ENCODE measurements at regions not wholly inside any gene's neighbourhood (a gene's known extent, or its start where the extent isn't known, plus 50 kb on each side); places are given as distances from the start of the nearest gene placed in this dataset.

DNA sequence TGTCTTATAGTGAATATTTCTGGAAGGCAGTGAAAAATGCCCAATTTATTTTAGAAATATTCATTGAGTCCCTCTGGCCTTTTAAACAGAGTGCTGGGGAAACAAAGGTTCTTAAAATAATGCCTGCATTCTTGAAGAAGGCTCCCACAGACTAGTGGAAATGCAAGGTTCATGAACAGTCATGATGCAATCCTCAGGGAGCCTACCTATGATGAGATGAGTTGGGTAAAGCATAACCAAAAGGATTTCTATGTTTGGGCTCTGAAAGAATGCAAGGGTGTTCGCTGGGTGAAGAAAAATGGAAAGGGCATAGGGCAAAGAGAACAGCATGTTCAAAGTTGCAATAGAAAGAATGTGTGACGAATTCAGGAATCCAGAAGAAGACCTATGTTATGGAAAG lies 214.5 kb upstream of the MAF start:
- Histone ChIP-seq H3K4me3 (no peak overlapping the region), H3K4me1 (replicated peaks; ENCODE audit: insufficient read depth) (no peaks in the 10 kb centered on the region), H3F3A (ENCODE audit: insufficient read depth, low read depth) (no peaks in the 10 kb centered on the region), H2AFZ (no peak overlapping the region), H3K27ac (no peak overlapping the region), H3K36me3 (ENCODE audit: low read depth) (no peaks in the 10 kb centered on the region), H3K9me2 (ENCODE audit: insufficient read depth) (no peaks in the 10 kb centered on the region), H3K9me3 (ENCODE audit: insufficient read depth, low read depth) (no peaks in the 10 kb centered on the region), H4K20me1 (ENCODE audit: insufficient read depth) (no peaks in the 10 kb centered on the region; the same call in 1 of the 2 replicates), H3K27me3 (ENCODE audit: insufficient read depth, low read depth) (no peaks in the 10 kb centered on the region), H3K4me2 (no peak overlapping the region), H3K79me2 (ENCODE audit: low read depth) (no peaks in the 10 kb centered on the region)
- POLR2A ChIA-PET (ENCODE audit: unreplicated experiment) = no interaction called here
- TF ChIP-seq EZH2 (IDR thresholded peaks at IDR 0.05; ENCODE audit: low read depth) = no peak
- TF ChIP-seq, protein P1, sequence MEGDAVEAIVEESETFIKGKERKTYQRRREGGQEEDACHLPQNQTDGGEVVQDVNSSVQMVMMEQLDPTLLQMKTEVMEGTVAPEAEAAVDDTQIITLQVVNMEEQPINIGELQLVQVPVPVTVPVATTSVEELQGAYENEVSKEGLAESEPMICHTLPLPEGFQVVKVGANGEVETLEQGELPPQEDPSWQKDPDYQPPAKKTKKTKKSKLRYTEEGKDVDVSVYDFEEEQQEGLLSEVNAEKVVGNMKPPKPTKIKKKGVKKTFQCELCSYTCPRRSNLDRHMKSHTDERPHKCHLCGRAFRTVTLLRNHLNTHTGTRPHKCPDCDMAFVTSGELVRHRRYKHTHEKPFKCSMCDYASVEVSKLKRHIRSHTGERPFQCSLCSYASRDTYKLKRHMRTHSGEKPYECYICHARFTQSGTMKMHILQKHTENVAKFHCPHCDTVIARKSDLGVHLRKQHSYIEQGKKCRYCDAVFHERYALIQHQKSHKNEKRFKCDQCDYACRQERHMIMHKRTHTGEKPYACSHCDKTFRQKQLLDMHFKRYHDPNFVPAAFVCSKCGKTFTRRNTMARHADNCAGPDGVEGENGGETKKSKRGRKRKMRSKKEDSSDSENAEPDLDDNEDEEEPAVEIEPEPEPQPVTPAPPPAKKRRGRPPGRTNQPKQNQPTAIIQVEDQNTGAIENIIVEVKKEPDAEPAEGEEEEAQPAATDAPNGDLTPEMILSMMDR (conservative IDR thresholded peaks at IDR 0.05) = no peak
- DNase-seq = no peak
- CTCF ChIA-PET = no interaction called here
- no TSS peak for BruUV-seq (replicated peaks)
- intact Hi-C loops (cut with micrococcal nuclease; ENCODE audit: unreplicated experiment) = no loop called here

DNA sequence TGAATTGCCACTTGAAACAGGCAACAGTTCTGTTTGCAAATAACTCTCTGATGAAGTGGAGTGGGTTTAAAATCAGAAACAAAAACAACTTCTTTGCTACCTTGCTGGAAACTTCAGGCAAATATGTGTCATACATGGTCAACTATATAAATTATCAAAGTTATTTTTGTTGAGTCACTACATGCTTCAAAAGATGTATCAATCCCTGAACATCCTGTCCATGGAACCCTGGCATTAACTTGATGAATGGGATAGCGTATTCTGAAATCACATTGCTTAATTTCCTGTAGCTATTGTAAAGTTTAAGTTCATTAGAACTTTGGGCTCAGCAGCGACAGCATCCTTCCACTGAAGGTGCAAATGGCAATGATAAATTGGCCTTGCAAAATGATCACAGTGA lies 213.6 kb upstream of the MAF start:
- POLR2A ChIA-PET (ENCODE audit: unreplicated experiment) = no interaction called here

DNA sequence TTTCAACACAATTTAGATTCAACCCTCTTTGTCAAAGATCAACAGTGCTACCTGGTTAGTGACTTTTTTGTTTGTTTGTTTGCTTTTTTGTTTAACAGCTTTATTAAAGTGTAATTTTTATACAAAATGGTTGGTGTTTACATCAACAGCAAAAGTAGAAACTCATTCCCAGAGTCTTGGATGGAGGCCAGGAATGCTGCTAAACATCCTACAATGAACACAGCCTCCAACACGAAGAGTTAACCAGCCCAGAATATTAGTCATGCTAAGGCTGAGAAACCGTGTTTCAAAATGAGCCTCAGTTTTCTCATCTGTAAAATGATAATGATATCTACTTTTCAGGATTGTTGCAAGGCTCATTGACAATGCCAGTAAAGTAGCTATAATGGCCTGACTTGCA lies 211.0 kb upstream of the MAF start:
- intact Hi-C loops (cut with micrococcal nuclease; ENCODE audit: unreplicated experiment) = no loop called here
- TF ChIP-seq EZH2 (IDR thresholded peaks at IDR 0.05; ENCODE audit: low read depth) = no peak
- TF ChIP-seq, protein P1 (conservative IDR thresholded peaks at IDR 0.05) = no peak
- H3K79me2 ChIP-seq (ENCODE audit: low read depth) = no peaks in the 10 kb centered on the region
- CTCF ChIA-PET = no interaction called here
- H4K20me1 ChIP-seq (ENCODE audit: insufficient read depth) = no peaks in the 10 kb centered on the region; the same call in 1 of the 2 replicates
- H3K4me3 ChIP-seq = no peak overlapping the region
- H2AFZ ChIP-seq = no peak overlapping the region
- H3K27me3 ChIP-seq (ENCODE audit: insufficient read depth, low read depth) = peaks cover 26% of the 10 kb centered on the region
- H3K4me1 ChIP-seq (replicated peaks; ENCODE audit: insufficient read depth) = no peaks in the 10 kb centered on the region
- no TSS peak for BruUV-seq (replicated peaks)
- H3K27ac ChIP-seq = no peak overlapping the region
- no peaks in the 10 kb centered on the region for H3K9me2 ChIP-seq (ENCODE audit: insufficient read depth)
- H3F3A ChIP-seq (ENCODE audit: insufficient read depth, low read depth) = no peaks in the 10 kb centered on the region
- no peaks in the 10 kb centered on the region for H3K36me3 ChIP-seq (ENCODE audit: low read depth)
- H3K9me3 ChIP-seq (ENCODE audit: insufficient read depth, low read depth) = no peaks in the 10 kb centered on the region
- DNase-seq = no peak
- no peak overlapping the region for H3K4me2 ChIP-seq
- POLR2A ChIA-PET (ENCODE audit: unreplicated experiment) = no interaction called here

More for the DNA sequence above, 213.6 kb upstream of the MAF start:
- H3K9me2 ChIP-seq (ENCODE audit: insufficient read depth) = no peaks in the 10 kb centered on the region
- H2AFZ ChIP-seq = no peak overlapping the region
- H3K4me1 ChIP-seq (replicated peaks; ENCODE audit: insufficient read depth) = no peaks in the 10 kb centered on the region
- H3K27me3 ChIP-seq (ENCODE audit: insufficient read depth, low read depth) = peaks cover 3% of the 10 kb centered on the region; the same call in 1 of the 2 replicates
- no peaks in the 10 kb centered on the region; the same call in 1 of the 2 replicates for H4K20me1 ChIP-seq (ENCODE audit: insufficient read depth)
- no peak for DNase-seq
- H3K4me2 ChIP-seq = no peak overlapping the region
- BruUV-seq (replicated peaks) = no TSS peak
- no peaks in the 10 kb centered on the region for H3K9me3 ChIP-seq (ENCODE audit: insufficient read depth, low read depth)
- no peak overlapping the region for H3K27ac ChIP-seq
- no peaks in the 10 kb centered on the region for H3K36me3 ChIP-seq (ENCODE audit: low read depth)
- no peaks in the 10 kb centered on the region for H3F3A ChIP-seq (ENCODE audit: insufficient read depth, low read depth)
- CTCF ChIA-PET = no interaction called here
- intact Hi-C loops (cut with micrococcal nuclease; ENCODE audit: unreplicated experiment) = no loop called here
- H3K4me3 ChIP-seq = no peak overlapping the region
- TF ChIP-seq, protein P1 (conservative IDR thresholded peaks at IDR 0.05) = no peak
- TF ChIP-seq EZH2 (IDR thresholded peaks at IDR 0.05; ENCODE audit: low read depth) = no peak
- H3K79me2 ChIP-seq (ENCODE audit: low read depth) = no peaks in the 10 kb centered on the region

Data from PC-9 (cell line).